K562 (cell line): ENCODE measurements at regions not wholly inside any gene's neighbourhood (a gene's known extent, or its start where the extent isn't known, plus 50 kb on each side); places are given as distances from the start of the nearest gene placed in this dataset.

Experiments used
- E2F3 ChIP-seq: fragments of 250-450 bp; sonication (Bioruptor Pico); IDR thresholded peaks from 2 replicates; pipeline ENCODE4 v1.4.0; 2020; ENCODE audit warnings: mild to moderate bottlenecking
- MCM7 ChIP-seq, 2 experiments: fragments of 450-650 bp; IDR thresholded peaks; 2 replicates each; pipeline ENCODE4 v1.6.1; 2016 to 2018
- MED1 ChIP-seq: sonication (generic); formaldehyde crosslinking; IDR thresholded peaks from 2 replicates; pipeline ENCODE4 v1.8.1; 2023; ENCODE audit warnings: missing genetic modification reagents, borderline replicate concordance
- MYC ChIP-seq, 2 experiments: fragments of 250-450 bp in 1 of 2; sonication (Bioruptor Pico) in 1 of 2; IDR thresholded peaks; 2 replicates each; pipeline versions ENCODE4 v1.5.1 to v1.6.1; 2012 to 2021; ENCODE audit warnings: low read depth in 2 of 2, borderline replicate concordance in 1 of 2, improper control_type of control experiment in 1 of 2, low read length in 1 of 2, mild to moderate bottlenecking in 1 of 2, moderate library complexity in 1 of 2
- NEUROD1 ChIP-seq: fragments of 150-350 bp; IDR thresholded peaks from 2 replicates; pipeline ENCODE4 v1.6.1; 2014; ENCODE audit warnings: borderline replicate concordance, low read length, low read depth; ENCODE audit not compliant: partially characterized antibody
- SLC30A9 ChIP-seq: fragments of 250-450 bp; sonication (Bioruptor Pico); IDR thresholded peaks from 2 replicates; pipeline ENCODE4 v1.8.0; 2022; ENCODE audit warnings: mild to moderate bottlenecking, moderate library complexity
- SRSF1 ChIP-seq: fragments of 200-400 bp; formaldehyde crosslinking; IDR thresholded peaks from 2 replicates; pipeline ENCODE4 v1.6.1; 2017; ENCODE audit warnings: mild to moderate bottlenecking, low read depth, low read length, moderate library complexity
- TGIF2 ChIP-seq: sonication (generic); formaldehyde crosslinking; IDR thresholded peaks from 2 replicates; pipeline ENCODE4 v1.8.1; 2022; ENCODE audit warnings: mild to moderate bottlenecking, missing genetic modification reagents, moderate library complexity
- ZNF449 ChIP-seq: fragments of 250-450 bp; sonication (Bioruptor Pico); IDR thresholded peaks from 2 replicates; pipeline ENCODE4 v1.8.0; 2022; ENCODE audit warnings: moderate library complexity, mild to moderate bottlenecking, inconsistent platforms
- ZNF589 ChIP-seq: fragments of 200-800 bp; sonication (Bioruptor generic); IDR thresholded peaks from 2 replicates; pipeline ENCODE4 v1.6.1; 2016; ENCODE audit warnings: low read depth, missing genetic modification characterization, missing compliant biosample characterization
- TF ChIP-seq, protein P1 (sequence below): fragments of 200-600 bp; sonication (generic); IDR thresholded peaks from one replicate; pipeline ENCODE4 v1.6.1; 2012; ENCODE audit warnings: mild to moderate bottlenecking, low read depth, low read length, inconsistent platforms
- TF ChIP-seq, protein P2 (sequence below): sonication (generic); formaldehyde crosslinking; IDR thresholded peaks from 2 replicates; pipeline ENCODE4 v1.8.1; 2023; ENCODE audit warnings: mild to moderate bottlenecking, missing genetic modification reagents

DNA sequence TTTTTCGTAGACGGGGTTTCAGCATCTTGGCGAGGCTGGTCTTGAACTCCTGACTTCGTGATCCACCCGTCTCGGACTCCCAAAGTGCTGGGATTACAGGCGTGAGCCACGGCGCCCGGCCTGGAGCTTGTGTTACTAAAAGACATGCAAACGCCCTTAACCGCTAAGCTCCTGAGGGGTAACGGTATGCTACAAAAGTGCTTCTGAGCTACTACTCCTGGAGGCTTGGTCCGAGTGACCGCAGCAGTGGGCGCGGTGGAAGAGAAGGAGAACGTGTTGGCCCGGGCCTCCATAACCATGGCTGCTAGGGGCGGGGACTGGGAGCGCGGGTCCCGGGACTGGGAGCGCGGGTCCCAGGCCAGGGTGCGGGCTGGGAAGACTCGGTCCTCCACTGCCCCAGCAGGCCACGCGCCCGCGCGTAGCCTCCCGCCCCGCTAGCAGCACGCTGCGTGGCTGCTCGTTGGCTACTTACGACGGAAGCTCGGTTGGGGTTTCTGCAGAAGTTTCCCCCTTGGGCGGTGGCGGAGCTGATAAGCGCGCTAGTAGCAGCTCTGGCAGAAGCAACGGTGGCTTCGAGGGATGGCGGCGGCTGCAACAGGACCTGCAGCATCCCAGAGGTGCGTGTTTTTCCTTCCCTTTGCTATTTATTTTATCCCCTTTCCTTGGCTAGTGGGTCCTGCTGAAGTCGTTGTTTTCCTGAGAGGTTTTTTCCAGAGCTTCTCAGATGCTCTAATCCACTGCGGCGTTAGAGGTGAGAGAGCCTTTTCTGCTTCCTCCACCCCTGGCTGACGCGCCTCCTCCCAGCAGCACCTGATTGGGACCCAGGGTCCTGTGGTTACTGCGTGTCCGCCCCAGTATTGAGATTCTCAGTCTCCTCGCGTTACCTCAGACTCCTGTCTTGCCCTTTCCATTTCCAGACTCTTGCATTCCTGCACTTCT, 69.2 kb upstream of the CCDC180 start (continued):
- TF ChIP-seq, protein P1, sequence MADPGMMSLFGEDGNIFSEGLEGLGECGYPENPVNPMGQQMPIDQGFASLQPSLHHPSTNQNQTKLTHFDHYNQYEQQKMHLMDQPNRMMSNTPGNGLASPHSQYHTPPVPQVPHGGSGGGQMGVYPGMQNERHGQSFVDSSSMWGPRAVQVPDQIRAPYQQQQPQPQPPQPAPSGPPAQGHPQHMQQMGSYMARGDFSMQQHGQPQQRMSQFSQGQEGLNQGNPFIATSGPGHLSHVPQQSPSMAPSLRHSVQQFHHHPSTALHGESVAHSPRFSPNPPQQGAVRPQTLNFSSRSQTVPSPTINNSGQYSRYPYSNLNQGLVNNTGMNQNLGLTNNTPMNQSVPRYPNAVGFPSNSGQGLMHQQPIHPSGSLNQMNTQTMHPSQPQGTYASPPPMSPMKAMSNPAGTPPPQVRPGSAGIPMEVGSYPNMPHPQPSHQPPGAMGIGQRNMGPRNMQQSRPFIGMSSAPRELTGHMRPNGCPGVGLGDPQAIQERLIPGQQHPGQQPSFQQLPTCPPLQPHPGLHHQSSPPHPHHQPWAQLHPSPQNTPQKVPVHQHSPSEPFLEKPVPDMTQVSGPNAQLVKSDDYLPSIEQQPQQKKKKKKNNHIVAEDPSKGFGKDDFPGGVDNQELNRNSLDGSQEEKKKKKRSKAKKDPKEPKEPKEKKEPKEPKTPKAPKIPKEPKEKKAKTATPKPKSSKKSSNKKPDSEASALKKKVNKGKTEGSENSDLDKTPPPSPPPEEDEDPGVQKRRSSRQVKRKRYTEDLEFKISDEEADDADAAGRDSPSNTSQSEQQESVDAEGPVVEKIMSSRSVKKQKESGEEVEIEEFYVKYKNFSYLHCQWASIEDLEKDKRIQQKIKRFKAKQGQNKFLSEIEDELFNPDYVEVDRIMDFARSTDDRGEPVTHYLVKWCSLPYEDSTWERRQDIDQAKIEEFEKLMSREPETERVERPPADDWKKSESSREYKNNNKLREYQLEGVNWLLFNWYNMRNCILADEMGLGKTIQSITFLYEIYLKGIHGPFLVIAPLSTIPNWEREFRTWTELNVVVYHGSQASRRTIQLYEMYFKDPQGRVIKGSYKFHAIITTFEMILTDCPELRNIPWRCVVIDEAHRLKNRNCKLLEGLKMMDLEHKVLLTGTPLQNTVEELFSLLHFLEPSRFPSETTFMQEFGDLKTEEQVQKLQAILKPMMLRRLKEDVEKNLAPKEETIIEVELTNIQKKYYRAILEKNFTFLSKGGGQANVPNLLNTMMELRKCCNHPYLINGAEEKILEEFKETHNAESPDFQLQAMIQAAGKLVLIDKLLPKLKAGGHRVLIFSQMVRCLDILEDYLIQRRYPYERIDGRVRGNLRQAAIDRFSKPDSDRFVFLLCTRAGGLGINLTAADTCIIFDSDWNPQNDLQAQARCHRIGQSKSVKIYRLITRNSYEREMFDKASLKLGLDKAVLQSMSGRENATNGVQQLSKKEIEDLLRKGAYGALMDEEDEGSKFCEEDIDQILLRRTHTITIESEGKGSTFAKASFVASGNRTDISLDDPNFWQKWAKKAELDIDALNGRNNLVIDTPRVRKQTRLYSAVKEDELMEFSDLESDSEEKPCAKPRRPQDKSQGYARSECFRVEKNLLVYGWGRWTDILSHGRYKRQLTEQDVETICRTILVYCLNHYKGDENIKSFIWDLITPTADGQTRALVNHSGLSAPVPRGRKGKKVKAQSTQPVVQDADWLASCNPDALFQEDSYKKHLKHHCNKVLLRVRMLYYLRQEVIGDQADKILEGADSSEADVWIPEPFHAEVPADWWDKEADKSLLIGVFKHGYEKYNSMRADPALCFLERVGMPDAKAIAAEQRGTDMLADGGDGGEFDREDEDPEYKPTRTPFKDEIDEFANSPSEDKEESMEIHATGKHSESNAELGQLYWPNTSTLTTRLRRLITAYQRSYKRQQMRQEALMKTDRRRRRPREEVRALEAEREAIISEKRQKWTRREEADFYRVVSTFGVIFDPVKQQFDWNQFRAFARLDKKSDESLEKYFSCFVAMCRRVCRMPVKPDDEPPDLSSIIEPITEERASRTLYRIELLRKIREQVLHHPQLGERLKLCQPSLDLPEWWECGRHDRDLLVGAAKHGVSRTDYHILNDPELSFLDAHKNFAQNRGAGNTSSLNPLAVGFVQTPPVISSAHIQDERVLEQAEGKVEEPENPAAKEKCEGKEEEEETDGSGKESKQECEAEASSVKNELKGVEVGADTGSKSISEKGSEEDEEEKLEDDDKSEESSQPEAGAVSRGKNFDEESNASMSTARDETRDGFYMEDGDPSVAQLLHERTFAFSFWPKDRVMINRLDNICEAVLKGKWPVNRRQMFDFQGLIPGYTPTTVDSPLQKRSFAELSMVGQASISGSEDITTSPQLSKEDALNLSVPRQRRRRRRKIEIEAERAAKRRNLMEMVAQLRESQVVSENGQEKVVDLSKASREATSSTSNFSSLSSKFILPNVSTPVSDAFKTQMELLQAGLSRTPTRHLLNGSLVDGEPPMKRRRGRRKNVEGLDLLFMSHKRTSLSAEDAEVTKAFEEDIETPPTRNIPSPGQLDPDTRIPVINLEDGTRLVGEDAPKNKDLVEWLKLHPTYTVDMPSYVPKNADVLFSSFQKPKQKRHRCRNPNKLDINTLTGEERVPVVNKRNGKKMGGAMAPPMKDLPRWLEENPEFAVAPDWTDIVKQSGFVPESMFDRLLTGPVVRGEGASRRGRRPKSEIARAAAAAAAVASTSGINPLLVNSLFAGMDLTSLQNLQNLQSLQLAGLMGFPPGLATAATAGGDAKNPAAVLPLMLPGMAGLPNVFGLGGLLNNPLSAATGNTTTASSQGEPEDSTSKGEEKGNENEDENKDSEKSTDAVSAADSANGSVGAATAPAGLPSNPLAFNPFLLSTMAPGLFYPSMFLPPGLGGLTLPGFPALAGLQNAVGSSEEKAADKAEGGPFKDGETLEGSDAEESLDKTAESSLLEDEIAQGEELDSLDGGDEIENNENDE = no peak
- TF ChIP-seq ZNF589 (no peak), SLC30A9 (CRISPR knock-in tag) (no peak), ZNF449 (no peak), MCM7 (IDR thresholded peaks at IDR 0.05) (no peak), MYC (IDR thresholded peaks at IDR 0.05; ENCODE audit: low read depth, low read length) (peak; percentile 90), MYC (CRISPR knock-in tag; IDR thresholded peaks at IDR 0.05; ENCODE audit: borderline replicate concordance, low read depth) (no peak; the same call in 1 of the 2 replicates), TGIF2 (CRISPR knock-in tag) (no peak), MED1 (CRISPR knock-in tag) (no peak), NEUROD1 (no peak), E2F3 (CRISPR knock-in tag) (0 out of 2 replicates have a peak, but pooled peaks have one; percentile 62), SRSF1 (no peak)
- TF ChIP-seq, protein P2, sequence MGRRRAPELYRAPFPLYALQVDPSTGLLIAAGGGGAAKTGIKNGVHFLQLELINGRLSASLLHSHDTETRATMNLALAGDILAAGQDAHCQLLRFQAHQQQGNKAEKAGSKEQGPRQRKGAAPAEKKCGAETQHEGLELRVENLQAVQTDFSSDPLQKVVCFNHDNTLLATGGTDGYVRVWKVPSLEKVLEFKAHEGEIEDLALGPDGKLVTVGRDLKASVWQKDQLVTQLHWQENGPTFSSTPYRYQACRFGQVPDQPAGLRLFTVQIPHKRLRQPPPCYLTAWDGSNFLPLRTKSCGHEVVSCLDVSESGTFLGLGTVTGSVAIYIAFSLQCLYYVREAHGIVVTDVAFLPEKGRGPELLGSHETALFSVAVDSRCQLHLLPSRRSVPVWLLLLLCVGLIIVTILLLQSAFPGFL (CRISPR knock-in tag) = no peak
